Fibroblast of lung (primary cell): ENCODE measurements at regions not wholly inside any gene's neighbourhood (a gene's known extent, or its start where the extent isn't known, plus 50 kb on each side); places are given as distances from the start of the nearest gene placed in this dataset.

Experiments
- DNase-seq, 2 donors: peaks; one replicate each; pipeline versions ENCODE4 v3.0.0 to v3.0.0-alpha.2; 2010; ENCODE audit warnings: low read depth in 2 of 2
- H2AFZ ChIP-seq: 2 replicates; pipeline ENCODE4 v1.5.1; 2012; ENCODE audit warnings: low read length, control low read depth, inconsistent platforms
- H3K27ac ChIP-seq: 2 replicates; pipeline ENCODE4 v1.5.1; 2011; ENCODE audit warnings: low read length, control low read depth; ENCODE audit not compliant: insufficient read depth
- H3K27me3 ChIP-seq: 2 replicates; pipeline ENCODE4 v1.5.1; 2011; ENCODE audit warnings: mild to moderate bottlenecking, low read length; ENCODE audit not compliant: control insufficient read depth, insufficient read depth
- H3K36me3 ChIP-seq: 2 replicates; pipeline ENCODE4 v1.5.1; 2011; ENCODE audit warnings: low read length; ENCODE audit not compliant: control insufficient read depth, insufficient read depth
- H3K4me1 ChIP-seq: 2 replicates; pipeline ENCODE4 v1.5.1; 2011; ENCODE audit warnings: low read length; ENCODE audit not compliant: control insufficient read depth, insufficient read depth; ENCODE audit errors: extremely low read depth
- H3K4me2 ChIP-seq: 2 replicates; pipeline ENCODE4 v1.5.1; 2011; ENCODE audit warnings: low read length, control low read depth; ENCODE audit not compliant: insufficient read depth; ENCODE audit errors: extremely low read depth
- H3K4me3 ChIP-seq, 4 experiments: fragments of 200-600 bp in 1 of 4; sonication (generic) in 1 of 4; replicated peaks in 1 of 4; 2 replicates each; pipeline ENCODE4 v1.5.1; 2011 to 2016; ENCODE audit warnings: low read length in 4 of 4, low read depth in 3 of 4, mild to moderate bottlenecking in 3 of 4, control low read depth in 2 of 4, inconsistent platforms in 1 of 4, mixed read lengths in 1 of 4; ENCODE audit not compliant: insufficient read depth in 1 of 4; ENCODE audit errors: control extremely low read depth in 1 of 4
- H3K79me2 ChIP-seq: 2 replicates; pipeline ENCODE4 v1.5.1; 2012; ENCODE audit warnings: mild to moderate bottlenecking, low read length, inconsistent platforms; ENCODE audit not compliant: control insufficient read depth, insufficient read depth
- H3K9ac ChIP-seq: 2 replicates; pipeline ENCODE4 v1.5.1; 2011; ENCODE audit warnings: mild to moderate bottlenecking, low read length, control low read depth; ENCODE audit not compliant: insufficient read depth
- H3K9me3 ChIP-seq: 2 replicates; pipeline ENCODE4 v1.5.1; 2012; ENCODE audit warnings: low read depth, low read length; ENCODE audit not compliant: control insufficient read depth, insufficient read depth
- H4K20me1 ChIP-seq: 2 replicates; pipeline ENCODE4 v1.5.1; 2011; ENCODE audit warnings: low read length; ENCODE audit not compliant: control insufficient read depth, insufficient read depth; ENCODE audit errors: extremely low read depth
- EZH2 ChIP-seq: IDR thresholded peaks from 2 replicates; pipeline ENCODE4 v1.5.1; 2012; ENCODE audit warnings: low read length, control low read depth, mild to moderate bottlenecking; ENCODE audit errors: missing control alignments
- TF ChIP-seq, protein P1 (sequence below), 2 donors: IDR thresholded peaks in 1 of 2; conservative IDR thresholded peaks in 1 of 2; 1 replicate in 1 of 2; 2 replicates in 1 of 2; pipeline ENCODE4 v1.5.1; 2011 to 2012; ENCODE audit warnings: low read length in 2 of 2, control low read depth in 1 of 2, inconsistent platforms in 1 of 2, low read depth in 1 of 2, mild to moderate bottlenecking in 1 of 2

DNA sequence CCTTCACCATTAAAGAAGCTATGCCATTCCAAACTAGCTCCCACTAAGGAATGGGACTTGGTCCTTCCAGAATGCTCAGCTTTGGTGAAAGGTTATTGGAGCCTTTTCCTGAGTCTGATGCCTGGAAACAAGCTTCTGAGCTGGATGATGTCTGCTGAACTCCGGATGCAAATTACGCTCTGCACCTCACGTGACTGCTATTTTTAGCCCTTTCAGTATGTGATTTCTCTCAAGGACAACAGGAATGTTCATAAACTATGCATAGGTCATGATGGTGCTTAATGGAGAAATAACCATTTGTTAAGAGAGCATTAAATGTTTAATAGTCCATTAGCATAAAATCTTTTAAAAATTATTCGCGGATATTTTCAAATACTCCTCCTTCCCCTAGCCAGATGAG lies 631.4 kb upstream of the KIRREL3 start:
- H3K27ac ChIP-seq, result no peak overlapping the region
- H3K27me3 ChIP-seq, result no peaks in the 10 kb centered on the region
- no peak overlapping the region for H3K9ac ChIP-seq
- no peaks in the 10 kb centered on the region for H3K4me1 ChIP-seq
- no peak for DNase-seq
- H2AFZ ChIP-seq, result no peak overlapping the region
- TF ChIP-seq EZH2, result no peak
- TF ChIP-seq, protein P1, sequence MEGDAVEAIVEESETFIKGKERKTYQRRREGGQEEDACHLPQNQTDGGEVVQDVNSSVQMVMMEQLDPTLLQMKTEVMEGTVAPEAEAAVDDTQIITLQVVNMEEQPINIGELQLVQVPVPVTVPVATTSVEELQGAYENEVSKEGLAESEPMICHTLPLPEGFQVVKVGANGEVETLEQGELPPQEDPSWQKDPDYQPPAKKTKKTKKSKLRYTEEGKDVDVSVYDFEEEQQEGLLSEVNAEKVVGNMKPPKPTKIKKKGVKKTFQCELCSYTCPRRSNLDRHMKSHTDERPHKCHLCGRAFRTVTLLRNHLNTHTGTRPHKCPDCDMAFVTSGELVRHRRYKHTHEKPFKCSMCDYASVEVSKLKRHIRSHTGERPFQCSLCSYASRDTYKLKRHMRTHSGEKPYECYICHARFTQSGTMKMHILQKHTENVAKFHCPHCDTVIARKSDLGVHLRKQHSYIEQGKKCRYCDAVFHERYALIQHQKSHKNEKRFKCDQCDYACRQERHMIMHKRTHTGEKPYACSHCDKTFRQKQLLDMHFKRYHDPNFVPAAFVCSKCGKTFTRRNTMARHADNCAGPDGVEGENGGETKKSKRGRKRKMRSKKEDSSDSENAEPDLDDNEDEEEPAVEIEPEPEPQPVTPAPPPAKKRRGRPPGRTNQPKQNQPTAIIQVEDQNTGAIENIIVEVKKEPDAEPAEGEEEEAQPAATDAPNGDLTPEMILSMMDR (conservative IDR thresholded peaks at IDR 0.05 in 1 of 2, IDR thresholded peaks at IDR 0.05 in 1 of 2; ENCODE audit: low read depth in 1 of 2, low read length in 2 of 2), result no peak
- H3K4me2 ChIP-seq, result no peak overlapping the region
- H3K4me3 ChIP-seq, result no peak overlapping the region
- no peaks in the 10 kb centered on the region for H3K79me2 ChIP-seq
- H3K9me3 ChIP-seq, result no peaks in the 10 kb centered on the region
- no peaks in the 10 kb centered on the region for H3K36me3 ChIP-seq
- no peaks in the 10 kb centered on the region for H4K20me1 ChIP-seq

DNA sequence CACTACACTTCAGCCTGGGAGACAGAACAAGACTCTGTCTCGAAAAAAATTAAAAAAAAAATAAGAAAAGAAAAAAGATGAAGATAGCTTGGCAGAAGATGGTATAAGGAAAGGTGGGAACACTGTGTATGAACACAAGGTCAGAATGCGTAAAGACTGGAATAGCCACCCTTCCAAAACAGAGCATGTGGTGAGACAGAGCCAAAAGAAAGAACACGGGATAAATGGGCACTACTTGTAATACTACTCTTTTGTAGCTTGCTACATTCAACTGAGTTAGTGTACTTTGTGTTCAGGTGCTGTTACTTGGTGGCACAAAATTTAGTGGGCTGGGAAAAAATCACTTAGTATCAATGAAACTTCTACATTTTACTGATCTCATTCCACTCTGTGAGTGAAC lies 628.6 kb upstream of the KIRREL3 start:
- Histone ChIP-seq H3K27me3 (no peaks in the 10 kb centered on the region), H2AFZ (no peak overlapping the region), H3K4me2 (no peak overlapping the region), H4K20me1 (no peaks in the 10 kb centered on the region), H3K9ac (no peak overlapping the region), H3K79me2 (no peaks in the 10 kb centered on the region), H3K36me3 (no peaks in the 10 kb centered on the region), H3K27ac (no peak overlapping the region), H3K4me3 (no peak overlapping the region), H3K9me3 (no peaks in the 10 kb centered on the region), H3K4me1 (no peaks in the 10 kb centered on the region)
- DNase-seq, result no peak
- TF ChIP-seq, protein P1 (conservative IDR thresholded peaks at IDR 0.05 in 1 of 2, IDR thresholded peaks at IDR 0.05 in 1 of 2; ENCODE audit: low read depth in 1 of 2, low read length in 2 of 2), result no peak
- no peak for TF ChIP-seq EZH2

DNA sequence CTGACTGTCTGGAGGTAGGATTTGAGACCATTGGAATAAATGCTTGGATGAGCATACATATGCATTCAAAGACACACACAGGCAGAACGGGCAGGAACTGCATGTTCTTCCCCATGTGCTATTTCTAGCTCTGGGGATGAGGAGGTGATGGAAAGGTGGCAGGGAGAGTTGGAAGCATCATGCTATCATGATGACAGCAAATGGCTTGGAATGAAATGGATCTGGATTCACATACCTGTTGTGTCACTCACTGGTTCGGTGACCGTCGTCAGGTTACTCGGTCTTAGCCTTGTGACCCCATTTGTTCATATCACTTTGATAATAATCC lies 627.9 kb upstream of the KIRREL3 start:
- Histone ChIP-seq H3K9ac (no peak overlapping the region), H3K4me1 (no peaks in the 10 kb centered on the region), H4K20me1 (no peaks in the 10 kb centered on the region), H3K79me2 (no peaks in the 10 kb centered on the region), H3K4me2 (no peak overlapping the region), H2AFZ (no peak overlapping the region), H3K27ac (no peak overlapping the region), H3K27me3 (no peaks in the 10 kb centered on the region), H3K36me3 (no peaks in the 10 kb centered on the region), H3K4me3 (no peak overlapping the region), H3K9me3 (no peaks in the 10 kb centered on the region)
- TF ChIP-seq EZH2, result no peak
- TF ChIP-seq, protein P1 (conservative IDR thresholded peaks at IDR 0.05 in 1 of 2, IDR thresholded peaks at IDR 0.05 in 1 of 2; ENCODE audit: low read depth in 1 of 2, low read length in 2 of 2), result no peak
- no peak for DNase-seq
